ENCODE measurements at regions not wholly inside any gene's neighbourhood (a gene's known extent, or its start where the extent isn't known, plus 50 kb on each side); places are given as distances from the start of the nearest gene placed in this dataset.

DNA sequence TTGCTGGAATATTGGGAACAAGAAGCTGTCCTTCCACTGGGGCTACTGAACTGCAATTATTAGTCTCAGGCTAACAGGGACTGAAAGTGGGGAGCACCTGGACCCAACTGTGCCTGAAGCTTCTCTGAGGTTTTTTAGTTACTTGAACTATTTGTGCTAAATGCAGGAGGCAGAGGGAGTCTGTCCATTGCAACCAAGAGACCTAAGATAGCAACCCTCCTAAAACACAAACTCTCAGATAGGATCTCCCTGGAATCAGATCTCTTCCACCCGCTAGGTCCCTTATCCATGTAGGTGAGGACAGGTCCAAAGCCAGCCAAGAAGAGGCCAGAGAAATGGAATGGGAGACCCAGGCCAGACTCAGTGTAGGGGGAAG, 58.1 kb downstream of the NCOR2 start (continued):
- TF ChIP-seq, protein P1, sequence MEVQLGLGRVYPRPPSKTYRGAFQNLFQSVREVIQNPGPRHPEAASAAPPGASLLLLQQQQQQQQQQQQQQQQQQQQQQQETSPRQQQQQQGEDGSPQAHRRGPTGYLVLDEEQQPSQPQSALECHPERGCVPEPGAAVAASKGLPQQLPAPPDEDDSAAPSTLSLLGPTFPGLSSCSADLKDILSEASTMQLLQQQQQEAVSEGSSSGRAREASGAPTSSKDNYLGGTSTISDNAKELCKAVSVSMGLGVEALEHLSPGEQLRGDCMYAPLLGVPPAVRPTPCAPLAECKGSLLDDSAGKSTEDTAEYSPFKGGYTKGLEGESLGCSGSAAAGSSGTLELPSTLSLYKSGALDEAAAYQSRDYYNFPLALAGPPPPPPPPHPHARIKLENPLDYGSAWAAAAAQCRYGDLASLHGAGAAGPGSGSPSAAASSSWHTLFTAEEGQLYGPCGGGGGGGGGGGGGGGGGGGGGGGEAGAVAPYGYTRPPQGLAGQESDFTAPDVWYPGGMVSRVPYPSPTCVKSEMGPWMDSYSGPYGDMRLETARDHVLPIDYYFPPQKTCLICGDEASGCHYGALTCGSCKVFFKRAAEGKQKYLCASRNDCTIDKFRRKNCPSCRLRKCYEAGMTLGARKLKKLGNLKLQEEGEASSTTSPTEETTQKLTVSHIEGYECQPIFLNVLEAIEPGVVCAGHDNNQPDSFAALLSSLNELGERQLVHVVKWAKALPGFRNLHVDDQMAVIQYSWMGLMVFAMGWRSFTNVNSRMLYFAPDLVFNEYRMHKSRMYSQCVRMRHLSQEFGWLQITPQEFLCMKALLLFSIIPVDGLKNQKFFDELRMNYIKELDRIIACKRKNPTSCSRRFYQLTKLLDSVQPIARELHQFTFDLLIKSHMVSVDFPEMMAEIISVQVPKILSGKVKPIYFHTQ (CRISPR knock-in tag; IDR thresholded peaks at IDR 0.05), result no peak
- TF ChIP-seq, protein P2, sequence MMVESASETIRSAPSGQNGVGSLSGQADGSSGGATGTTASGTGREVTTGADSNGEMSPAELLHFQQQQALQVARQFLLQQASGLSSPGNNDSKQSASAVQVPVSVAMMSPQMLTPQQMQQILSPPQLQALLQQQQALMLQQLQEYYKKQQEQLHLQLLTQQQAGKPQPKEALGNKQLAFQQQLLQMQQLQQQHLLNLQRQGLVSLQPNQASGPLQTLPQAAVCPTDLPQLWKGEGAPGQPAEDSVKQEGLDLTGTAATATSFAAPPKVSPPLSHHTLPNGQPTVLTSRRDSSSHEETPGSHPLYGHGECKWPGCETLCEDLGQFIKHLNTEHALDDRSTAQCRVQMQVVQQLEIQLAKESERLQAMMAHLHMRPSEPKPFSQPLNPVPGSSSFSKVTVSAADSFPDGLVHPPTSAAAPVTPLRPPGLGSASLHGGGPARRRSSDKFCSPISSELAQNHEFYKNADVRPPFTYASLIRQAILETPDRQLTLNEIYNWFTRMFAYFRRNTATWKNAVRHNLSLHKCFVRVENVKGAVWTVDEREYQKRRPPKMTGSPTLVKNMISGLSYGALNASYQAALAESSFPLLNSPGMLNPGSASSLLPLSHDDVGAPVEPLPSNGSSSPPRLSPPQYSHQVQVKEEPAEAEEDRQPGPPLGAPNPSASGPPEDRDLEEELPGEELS (CRISPR knock-in tag; IDR thresholded peaks at IDR 0.05), result no peak
- TF ChIP-seq TP53 (CRISPR knock-in tag; IDR thresholded peaks at IDR 0.05) (no peak), ZBTB21 (CRISPR knock-in tag; IDR thresholded peaks at IDR 0.05; ENCODE audit: borderline replicate concordance) (no peak), ESRRA (CRISPR knock-in tag; IDR thresholded peaks at IDR 0.05; ENCODE audit: borderline replicate concordance) (no peak)
- TF ChIP-seq, protein P3, sequence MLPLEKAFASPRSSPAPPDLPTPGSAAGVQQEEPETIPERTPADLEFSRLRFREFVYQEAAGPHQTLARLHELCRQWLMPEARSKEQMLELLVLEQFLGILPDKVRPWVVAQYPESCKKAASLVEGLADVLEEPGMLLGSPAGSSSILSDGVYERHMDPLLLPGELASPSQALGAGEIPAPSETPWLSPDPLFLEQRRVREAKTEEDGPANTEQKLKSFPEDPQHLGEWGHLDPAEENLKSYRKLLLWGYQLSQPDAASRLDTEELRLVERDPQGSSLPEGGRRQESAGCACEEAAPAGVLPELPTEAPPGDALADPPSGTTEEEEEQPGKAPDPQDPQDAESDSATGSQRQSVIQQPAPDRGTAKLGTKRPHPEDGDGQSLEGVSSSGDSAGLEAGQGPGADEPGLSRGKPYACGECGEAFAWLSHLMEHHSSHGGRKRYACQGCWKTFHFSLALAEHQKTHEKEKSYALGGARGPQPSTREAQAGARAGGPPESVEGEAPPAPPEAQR (CRISPR knock-in tag; IDR thresholded peaks at IDR 0.05), result no peak
- TF ChIP-seq, protein P4, sequence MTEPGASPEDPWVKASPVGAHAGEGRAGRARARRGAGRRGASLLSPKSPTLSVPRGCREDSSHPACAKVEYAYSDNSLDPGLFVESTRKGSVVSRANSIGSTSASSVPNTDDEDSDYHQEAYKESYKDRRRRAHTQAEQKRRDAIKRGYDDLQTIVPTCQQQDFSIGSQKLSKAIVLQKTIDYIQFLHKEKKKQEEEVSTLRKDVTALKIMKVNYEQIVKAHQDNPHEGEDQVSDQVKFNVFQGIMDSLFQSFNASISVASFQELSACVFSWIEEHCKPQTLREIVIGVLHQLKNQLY (CRISPR knock-in tag; IDR thresholded peaks at IDR 0.05), result no peak
- TF ChIP-seq, protein P5, sequence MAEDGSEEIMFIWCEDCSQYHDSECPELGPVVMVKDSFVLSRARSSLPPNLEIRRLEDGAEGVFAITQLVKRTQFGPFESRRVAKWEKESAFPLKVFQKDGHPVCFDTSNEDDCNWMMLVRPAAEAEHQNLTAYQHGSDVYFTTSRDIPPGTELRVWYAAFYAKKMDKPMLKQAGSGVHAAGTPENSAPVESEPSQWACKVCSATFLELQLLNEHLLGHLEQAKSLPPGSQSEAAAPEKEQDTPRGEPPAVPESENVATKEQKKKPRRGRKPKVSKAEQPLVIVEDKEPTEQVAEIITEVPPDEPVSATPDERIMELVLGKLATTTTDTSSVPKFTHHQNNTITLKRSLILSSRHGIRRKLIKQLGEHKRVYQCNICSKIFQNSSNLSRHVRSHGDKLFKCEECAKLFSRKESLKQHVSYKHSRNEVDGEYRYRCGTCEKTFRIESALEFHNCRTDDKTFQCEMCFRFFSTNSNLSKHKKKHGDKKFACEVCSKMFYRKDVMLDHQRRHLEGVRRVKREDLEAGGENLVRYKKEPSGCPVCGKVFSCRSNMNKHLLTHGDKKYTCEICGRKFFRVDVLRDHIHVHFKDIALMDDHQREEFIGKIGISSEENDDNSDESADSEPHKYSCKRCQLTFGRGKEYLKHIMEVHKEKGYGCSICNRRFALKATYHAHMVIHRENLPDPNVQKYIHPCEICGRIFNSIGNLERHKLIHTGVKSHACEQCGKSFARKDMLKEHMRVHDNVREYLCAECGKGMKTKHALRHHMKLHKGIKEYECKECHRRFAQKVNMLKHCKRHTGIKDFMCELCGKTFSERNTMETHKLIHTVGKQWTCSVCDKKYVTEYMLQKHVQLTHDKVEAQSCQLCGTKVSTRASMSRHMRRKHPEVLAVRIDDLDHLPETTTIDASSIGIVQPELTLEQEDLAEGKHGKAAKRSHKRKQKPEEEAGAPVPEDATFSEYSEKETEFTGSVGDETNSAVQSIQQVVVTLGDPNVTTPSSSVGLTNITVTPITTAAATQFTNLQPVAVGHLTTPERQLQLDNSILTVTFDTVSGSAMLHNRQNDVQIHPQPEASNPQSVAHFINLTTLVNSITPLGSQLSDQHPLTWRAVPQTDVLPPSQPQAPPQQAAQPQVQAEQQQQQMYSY (CRISPR knock-in tag; IDR thresholded peaks at IDR 0.05), result no peak
- TF ChIP-seq, protein P6, sequence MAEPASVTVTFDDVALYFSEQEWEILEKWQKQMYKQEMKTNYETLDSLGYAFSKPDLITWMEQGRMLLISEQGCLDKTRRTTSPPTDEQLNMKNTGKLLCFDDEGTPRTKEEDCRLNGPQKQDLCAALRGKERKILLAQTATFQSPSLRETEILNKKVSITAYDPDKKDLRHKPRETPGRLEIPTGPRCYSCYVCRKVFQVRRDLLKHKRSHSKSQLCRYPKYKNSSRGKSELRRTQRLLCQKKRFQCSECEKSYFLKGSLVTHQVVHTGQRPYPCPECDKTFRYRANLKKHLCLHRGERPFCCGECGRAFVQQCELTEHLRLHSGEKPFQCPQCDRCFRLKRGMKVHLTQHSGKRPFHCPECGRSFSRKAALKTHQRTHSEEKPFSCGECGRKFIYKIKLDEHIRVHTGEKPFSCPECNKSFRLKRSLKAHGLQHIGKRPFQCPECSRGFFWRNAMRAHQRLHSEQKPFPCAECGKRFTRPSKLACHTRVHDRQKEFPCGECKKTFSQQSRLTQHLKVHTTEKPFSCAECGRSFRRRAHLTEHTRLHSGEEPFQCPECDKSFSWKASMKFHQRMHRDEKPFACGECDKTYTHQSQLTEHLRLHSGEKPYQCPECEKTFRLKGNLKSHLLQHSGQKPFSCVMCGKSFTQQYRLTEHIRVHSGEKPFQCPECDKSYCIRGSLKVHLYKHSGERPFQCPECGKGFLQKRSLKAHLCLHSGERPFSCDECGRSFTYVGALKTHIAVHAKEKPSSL (CRISPR knock-in tag; conservative IDR thresholded peaks at IDR 0.05), result no peak
- TF ChIP-seq, protein P7, sequence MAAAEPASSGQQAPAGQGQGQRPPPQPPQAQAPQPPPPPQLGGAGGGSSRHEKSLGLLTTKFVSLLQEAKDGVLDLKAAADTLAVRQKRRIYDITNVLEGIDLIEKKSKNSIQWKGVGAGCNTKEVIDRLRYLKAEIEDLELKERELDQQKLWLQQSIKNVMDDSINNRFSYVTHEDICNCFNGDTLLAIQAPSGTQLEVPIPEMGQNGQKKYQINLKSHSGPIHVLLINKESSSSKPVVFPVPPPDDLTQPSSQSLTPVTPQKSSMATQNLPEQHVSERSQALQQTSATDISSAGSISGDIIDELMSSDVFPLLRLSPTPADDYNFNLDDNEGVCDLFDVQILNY (CRISPR knock-in tag; IDR thresholded peaks at IDR 0.05), result no peak
- TF ChIP-seq, protein P8, sequence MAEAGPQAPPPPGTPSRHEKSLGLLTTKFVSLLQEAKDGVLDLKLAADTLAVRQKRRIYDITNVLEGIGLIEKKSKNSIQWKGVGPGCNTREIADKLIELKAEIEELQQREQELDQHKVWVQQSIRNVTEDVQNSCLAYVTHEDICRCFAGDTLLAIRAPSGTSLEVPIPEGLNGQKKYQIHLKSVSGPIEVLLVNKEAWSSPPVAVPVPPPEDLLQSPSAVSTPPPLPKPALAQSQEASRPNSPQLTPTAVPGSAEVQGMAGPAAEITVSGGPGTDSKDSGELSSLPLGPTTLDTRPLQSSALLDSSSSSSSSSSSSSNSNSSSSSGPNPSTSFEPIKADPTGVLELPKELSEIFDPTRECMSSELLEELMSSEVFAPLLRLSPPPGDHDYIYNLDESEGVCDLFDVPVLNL (CRISPR knock-in tag; IDR thresholded peaks at IDR 0.05; ENCODE audit: borderline replicate concordance, low read depth), result no peak

Measured in WTC11 (cell line).